OCI-LY1 (cell line): ENCODE measurements at regions not wholly inside any gene's neighbourhood (a gene's known extent, or its start where the extent isn't known, plus 50 kb on each side); places are given as distances from the start of the nearest gene placed in this dataset.

Experiments used
- H2AFZ ChIP-seq: fragments of 200-600 bp; sonication (generic), shearing (Covaris generic); 2 replicates; pipeline ENCODE4 v1.6.0; 2014; ENCODE audit warnings: antibody characterized with exemption, mild to moderate bottlenecking, low read length
- H3F3A ChIP-seq: fragments of 200-600 bp; sonication (generic), shearing (Covaris generic); 2 replicates; pipeline ENCODE4 v1.6.0; 2014; ENCODE audit warnings: mild to moderate bottlenecking, antibody characterized with exemption, low read length, moderate library complexity; ENCODE audit not compliant: insufficient read depth
- H3K27ac ChIP-seq: fragments of 200-600 bp; sonication (generic); 2 replicates; pipeline ENCODE4 v1.5.1; 2014; ENCODE audit warnings: low read length, mixed run types, mild to moderate bottlenecking, low read depth; ENCODE audit not compliant: poor library complexity, severe bottlenecking
- H3K27me3 ChIP-seq: fragments of 200-600 bp; sonication (generic); 2 replicates; pipeline ENCODE4 v1.6.0; 2014; ENCODE audit warnings: antibody characterized with exemption, mild to moderate bottlenecking, low read length, moderate library complexity; ENCODE audit not compliant: insufficient read depth
- H3K36me3 ChIP-seq: fragments of 200-600 bp; sonication (generic); 2 replicates; pipeline ENCODE4 v1.6.1; 2014; ENCODE audit warnings: mild to moderate bottlenecking, antibody characterized with exemption, low read length, moderate library complexity, mixed read lengths; ENCODE audit not compliant: insufficient read depth
- H3K4me1 ChIP-seq: fragments of 200-600 bp; sonication (generic); 2 replicates; pipeline ENCODE4 v1.5.1; 2014; ENCODE audit warnings: mild to moderate bottlenecking, low read length, moderate library complexity; ENCODE audit not compliant: insufficient read depth, severe bottlenecking
- H3K4me2 ChIP-seq: fragments of 200-600 bp; sonication (generic), shearing (Covaris generic); 2 replicates; pipeline ENCODE4 v1.6.1; 2014; ENCODE audit warnings: low read length
- H3K4me3 ChIP-seq: fragments of 200-600 bp; sonication (generic); 2 replicates; pipeline ENCODE4 v1.5.1; 2014; ENCODE audit warnings: low read length, low read depth, mild to moderate bottlenecking, mixed read lengths; ENCODE audit not compliant: poor library complexity, severe bottlenecking
- H3K79me2 ChIP-seq: fragments of 200-600 bp; shearing (Covaris generic); 2 replicates; pipeline ENCODE4 v1.6.1; 2016; ENCODE audit warnings: mixed run types, low read length, mixed read lengths; ENCODE audit not compliant: insufficient read depth
- H3K9ac ChIP-seq: fragments of 200-600 bp; sonication (generic), shearing (Covaris generic); 2 replicates; pipeline ENCODE4 v1.6.1; 2014; ENCODE audit warnings: mild to moderate bottlenecking, low read length, mixed read lengths
- H3K9me2 ChIP-seq: fragments of 200-600 bp; sonication (generic), shearing (Covaris generic); 2 replicates; pipeline ENCODE4 v1.6.1; 2014; ENCODE audit warnings: low read depth, mild to moderate bottlenecking, low read length, mixed read lengths
- H3K9me3 ChIP-seq: fragments of 200-600 bp; shearing (Covaris generic); 2 replicates; pipeline ENCODE4 v1.6.1; 2014; ENCODE audit warnings: low read length, mixed read lengths
- H4K20me1 ChIP-seq: fragments of 200-600 bp; sonication (generic), shearing (Covaris generic); 2 replicates; pipeline ENCODE4 v1.6.0; 2016; ENCODE audit warnings: mild to moderate bottlenecking, low read length; ENCODE audit not compliant: insufficient read depth
- CTCF ChIP-seq: fragments of 200-600 bp; sonication (generic), shearing (Covaris generic); IDR thresholded peaks from 2 replicates; pipeline ENCODE4 v1.5.1; 2017; ENCODE audit warnings: mild to moderate bottlenecking, antibody characterized with exemption, low read length, moderate library complexity, mixed read lengths
- EZH2 ChIP-seq: fragments of 200-600 bp; sonication (generic), shearing (Covaris generic); IDR thresholded peaks from 2 replicates; pipeline ENCODE4 v1.8.0; 2017; ENCODE audit warnings: borderline replicate concordance, mixed run types, mild to moderate bottlenecking, antibody characterized with exemption, low read length, moderate library complexity, mixed read lengths

GRCh38 chr4:181677201-181677600, 566.0 kb upstream of the TENM3 start:
- no peaks in the 10 kb centered on the region for H3K79me2 ChIP-seq
- H3K4me2 ChIP-seq, result no peak overlapping the region
- H2AFZ ChIP-seq, result no peak overlapping the region
- H3K9me3 ChIP-seq, result no peaks in the 10 kb centered on the region
- no peaks in the 10 kb centered on the region for H3K9me2 ChIP-seq
- no peak overlapping the region for H3K9ac ChIP-seq
- no peak overlapping the region for H3K27ac ChIP-seq
- H3F3A ChIP-seq, result no peaks in the 10 kb centered on the region
- H3K4me1 ChIP-seq, result no peaks in the 10 kb centered on the region
- TF ChIP-seq CTCF, result no peak
- TF ChIP-seq EZH2, result no peak
- H3K27me3 ChIP-seq, result no peaks in the 10 kb centered on the region
- no peak overlapping the region for H3K4me3 ChIP-seq
- H4K20me1 ChIP-seq, result no peaks in the 10 kb centered on the region
- H3K36me3 ChIP-seq, result no peaks in the 10 kb centered on the region

- no peaks in the 10 kb centered on the region for H4K20me1 ChIP-seq
- H3K79me2 ChIP-seq, result no peaks in the 10 kb centered on the region
- no peak overlapping the region for H3K27ac ChIP-seq
- no peaks in the 10 kb centered on the region for H3K9me3 ChIP-seq
- no peaks in the 10 kb centered on the region for H3K36me3 ChIP-seq
- H3K9me2 ChIP-seq, result no peaks in the 10 kb centered on the region
- no peaks in the 10 kb centered on the region for H3K27me3 ChIP-seq
- no peaks in the 10 kb centered on the region for H3F3A ChIP-seq
- no peak overlapping the region for H3K9ac ChIP-seq
- H2AFZ ChIP-seq, result no peak overlapping the region
- H3K4me3 ChIP-seq, result no peak overlapping the region
- no peaks in the 10 kb centered on the region for H3K4me1 ChIP-seq
- no peak overlapping the region for H3K4me2 ChIP-seq
- TF ChIP-seq CTCF, result no peak
- no peak for TF ChIP-seq EZH2
Measured at GRCh38 chr4:181677621-181678020, 565.6 kb upstream of the TENM3 start.

- Histone ChIP-seq H3F3A (no peaks in the 10 kb centered on the region), H3K9me3 (no peaks in the 10 kb centered on the region), H3K9ac (no peak overlapping the region), H2AFZ (no peak overlapping the region), H3K36me3 (no peaks in the 10 kb centered on the region), H3K9me2 (no peaks in the 10 kb centered on the region), H3K4me2 (no peak overlapping the region), H3K27me3 (no peaks in the 10 kb centered on the region), H4K20me1 (no peaks in the 10 kb centered on the region), H3K4me3 (no peak overlapping the region), H3K4me1 (no peaks in the 10 kb centered on the region), H3K79me2 (no peaks in the 10 kb centered on the region), H3K27ac (no peak overlapping the region)
- TF ChIP-seq CTCF, result no peak
- no peak for TF ChIP-seq EZH2
Measured at GRCh38 chr4:181679754-181680153, 563.4 kb upstream of the TENM3 start.
